ENCODE measurements at regions not wholly inside any gene's neighbourhood (a gene's known extent, or its start where the extent isn't known, plus 50 kb on each side); places are given as distances from the start of the nearest gene placed in this dataset.

DNA sequence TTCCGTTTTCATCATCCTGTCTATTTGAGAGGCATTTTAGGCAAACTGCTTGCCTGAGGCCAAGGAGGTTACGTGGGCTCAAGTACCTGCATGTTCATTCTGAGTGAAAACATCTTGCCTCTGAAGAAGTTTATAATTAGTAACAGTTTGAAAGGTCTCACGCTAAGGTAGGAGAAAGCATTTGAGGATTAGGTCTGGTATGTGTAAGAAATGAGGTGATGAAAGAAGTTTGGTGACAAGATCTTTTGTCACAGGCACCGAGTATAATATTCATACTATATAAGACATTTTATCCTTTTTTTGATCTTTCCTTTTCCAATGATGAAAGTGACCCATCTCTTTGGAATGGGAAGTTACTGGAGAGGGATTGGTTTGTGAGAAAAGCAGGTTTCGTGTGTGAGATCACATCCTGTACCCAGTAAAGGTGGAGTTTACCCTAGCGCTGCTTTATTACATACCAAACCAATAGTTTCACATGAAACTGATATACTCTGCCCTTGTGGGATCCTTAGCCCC lies 98.7 kb upstream of the PDC start:
- H3K4me3 ChIP-seq (ENCODE audit: low read length) = no peak overlapping the region
- peak; percentile 34 for DNase-seq (ENCODE audit: low read depth)
- TF ChIP-seq, protein P1, sequence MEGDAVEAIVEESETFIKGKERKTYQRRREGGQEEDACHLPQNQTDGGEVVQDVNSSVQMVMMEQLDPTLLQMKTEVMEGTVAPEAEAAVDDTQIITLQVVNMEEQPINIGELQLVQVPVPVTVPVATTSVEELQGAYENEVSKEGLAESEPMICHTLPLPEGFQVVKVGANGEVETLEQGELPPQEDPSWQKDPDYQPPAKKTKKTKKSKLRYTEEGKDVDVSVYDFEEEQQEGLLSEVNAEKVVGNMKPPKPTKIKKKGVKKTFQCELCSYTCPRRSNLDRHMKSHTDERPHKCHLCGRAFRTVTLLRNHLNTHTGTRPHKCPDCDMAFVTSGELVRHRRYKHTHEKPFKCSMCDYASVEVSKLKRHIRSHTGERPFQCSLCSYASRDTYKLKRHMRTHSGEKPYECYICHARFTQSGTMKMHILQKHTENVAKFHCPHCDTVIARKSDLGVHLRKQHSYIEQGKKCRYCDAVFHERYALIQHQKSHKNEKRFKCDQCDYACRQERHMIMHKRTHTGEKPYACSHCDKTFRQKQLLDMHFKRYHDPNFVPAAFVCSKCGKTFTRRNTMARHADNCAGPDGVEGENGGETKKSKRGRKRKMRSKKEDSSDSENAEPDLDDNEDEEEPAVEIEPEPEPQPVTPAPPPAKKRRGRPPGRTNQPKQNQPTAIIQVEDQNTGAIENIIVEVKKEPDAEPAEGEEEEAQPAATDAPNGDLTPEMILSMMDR (conservative IDR thresholded peaks at IDR 0.05; ENCODE audit: low read length) = no peak

DNA sequence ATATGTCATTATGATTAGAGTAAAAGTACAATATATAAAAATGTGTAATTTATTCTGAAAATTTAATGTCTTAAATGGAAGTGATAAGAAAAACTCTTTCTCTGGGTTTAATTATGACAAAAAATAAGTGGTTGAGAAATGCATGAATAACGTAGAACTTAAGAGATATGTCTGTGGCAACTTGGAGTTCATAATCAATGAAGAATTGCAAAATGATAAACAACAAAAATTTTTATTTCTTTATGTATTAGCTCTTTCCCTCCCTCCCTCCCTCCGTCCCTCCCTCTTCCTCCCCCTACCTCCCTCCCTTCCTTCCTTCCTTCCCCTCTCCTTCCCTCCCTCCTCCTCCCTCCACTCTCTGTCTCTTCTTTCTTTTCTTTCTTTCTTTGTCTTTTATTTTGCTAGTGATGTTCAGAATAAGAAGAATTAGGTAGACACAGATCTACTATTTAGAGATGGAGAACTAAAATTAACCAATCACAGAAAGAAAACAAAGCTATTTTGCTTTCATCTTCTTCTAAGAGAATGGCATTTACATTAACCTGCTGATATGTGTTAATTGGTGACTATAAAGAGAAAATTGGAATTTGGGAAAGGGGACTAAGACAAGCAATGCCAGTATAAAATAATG lies 96.3 kb upstream of the PDC start:
- no peak overlapping the region for H3K4me3 ChIP-seq (ENCODE audit: low read length)
- TF ChIP-seq, protein P1 (conservative IDR thresholded peaks at IDR 0.05; ENCODE audit: low read length) = no peak
- no peak for DNase-seq (ENCODE audit: low read depth)

DNA sequence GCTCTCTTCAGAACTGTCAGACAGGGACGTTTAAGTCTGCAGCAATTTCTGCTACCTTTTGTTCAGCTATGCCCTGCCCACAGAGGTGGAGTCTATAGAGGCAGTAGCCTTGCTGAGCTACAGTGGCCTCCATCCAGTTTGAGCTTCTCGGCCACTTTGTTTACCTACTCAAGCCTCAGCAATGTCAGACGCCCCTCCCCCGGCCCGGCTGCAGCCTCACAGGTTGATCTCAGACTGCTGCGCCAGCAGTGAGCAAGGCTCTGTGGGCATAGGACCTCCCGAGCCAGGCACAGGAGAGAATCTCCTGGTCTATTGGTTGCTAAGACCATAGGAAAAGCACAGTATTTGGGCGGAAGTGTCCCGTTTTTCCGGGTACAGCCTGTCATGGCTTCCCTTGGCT lies 89.9 kb upstream of the PDC start:
- TF ChIP-seq, protein P1 (conservative IDR thresholded peaks at IDR 0.05; ENCODE audit: low read length) = no peak
- H3K4me3 ChIP-seq (ENCODE audit: low read length) = no peak overlapping the region

DNA sequence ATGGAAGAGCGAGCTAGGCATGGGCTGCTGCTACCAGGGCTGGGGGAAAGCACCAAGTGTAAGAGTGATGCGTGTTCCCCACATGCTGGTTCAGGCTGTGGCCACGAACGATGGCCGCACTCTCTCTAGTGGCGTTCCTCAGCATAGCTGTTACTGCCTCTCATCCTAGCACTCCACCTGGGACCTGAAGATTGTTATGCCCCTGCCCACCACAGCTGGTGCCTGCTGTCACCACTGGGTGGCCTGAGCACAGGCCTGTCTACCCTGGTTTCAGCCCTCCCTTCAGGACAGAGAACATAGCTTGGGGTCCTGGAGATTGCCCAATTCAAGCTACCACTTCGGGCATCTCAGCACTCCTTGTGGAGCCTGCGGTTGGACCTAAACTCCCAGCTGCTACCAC lies 80.1 kb upstream of the PDC start:
- DNase-seq (ENCODE audit: low read depth) = no peak
- no peak overlapping the region for H3K4me3 ChIP-seq (ENCODE audit: low read length)
- TF ChIP-seq, protein P1 (conservative IDR thresholded peaks at IDR 0.05; ENCODE audit: low read length) = no peak

More for the DNA sequence above, 89.9 kb upstream of the PDC start:
- no peak for DNase-seq (ENCODE audit: low read depth)

DNA sequence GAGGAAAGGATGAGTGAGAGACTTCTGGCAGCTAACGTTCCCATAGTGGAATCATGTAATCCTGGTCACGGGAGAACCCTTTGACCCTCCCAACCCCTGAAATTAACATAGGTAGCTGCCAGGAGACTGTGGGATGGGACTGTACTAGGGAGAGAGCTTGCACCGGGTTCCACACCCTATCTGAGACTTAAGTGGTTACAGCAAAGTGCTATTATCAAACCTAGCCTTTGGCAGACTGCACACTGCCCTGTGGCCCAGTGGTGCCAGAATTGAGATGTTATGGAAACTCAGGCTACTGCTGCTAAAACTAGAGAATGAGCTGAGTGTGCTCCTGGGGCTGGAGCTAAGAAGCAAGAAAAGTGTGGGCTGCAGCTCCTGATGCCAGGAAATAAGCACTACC lies 79.6 kb upstream of the PDC start:
- TF ChIP-seq, protein P1 (conservative IDR thresholded peaks at IDR 0.05; ENCODE audit: low read length) = no peak
- no peak overlapping the region for H3K4me3 ChIP-seq (ENCODE audit: low read length)
- DNase-seq (ENCODE audit: low read depth) = no peak

DNA sequence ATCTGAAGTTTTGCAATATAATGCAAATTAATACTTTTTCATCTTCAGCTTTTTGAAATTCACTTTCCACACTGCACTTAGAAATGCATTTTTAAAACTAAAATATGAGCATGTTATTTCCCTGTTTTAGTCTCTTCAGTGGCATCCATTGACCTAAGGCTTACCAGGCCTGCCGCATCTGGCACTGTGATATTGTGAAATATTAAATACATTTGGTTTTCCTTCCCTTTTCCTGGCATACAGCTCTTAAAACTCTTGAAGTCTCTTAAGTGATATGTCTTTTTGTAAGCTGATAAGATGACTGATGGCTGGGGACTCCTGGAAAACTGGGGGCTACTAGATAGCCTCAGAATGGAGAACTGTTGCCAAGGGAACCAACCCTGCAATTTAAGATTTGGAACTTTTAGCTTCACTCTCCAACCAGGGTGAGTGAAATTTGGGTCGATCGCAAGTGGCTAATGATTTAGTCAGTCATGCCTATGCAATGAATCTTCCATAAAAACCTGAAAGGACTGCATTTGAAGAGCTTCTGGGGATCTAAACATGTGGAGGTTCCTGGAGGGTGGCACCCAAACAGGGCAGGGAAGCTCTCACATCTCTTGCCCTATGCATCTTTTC lies 75.5 kb upstream of the PDC start:
- H3K4me3 ChIP-seq (ENCODE audit: low read length) = no peak overlapping the region
- TF ChIP-seq, protein P1 (conservative IDR thresholded peaks at IDR 0.05; ENCODE audit: low read length) = 0 out of 2 replicates have a peak, but pooled peaks have one; percentile 1
- DNase-seq (ENCODE audit: low read depth) = peak; percentile 58
